Heart right ventricle (tissue), 16 donors: ENCODE measurements at regions not wholly inside any gene's neighbourhood (a gene's known extent, or its start where the extent isn't known, plus 50 kb on each side); places are given as distances from the start of the nearest gene placed in this dataset.

Source experiments
- ATAC-seq, 8 donors: fragments of 200-7000 bp; cut with Tn5 transposase; one replicate each; pipeline ENCODE4 v1.9.1; 2020; ENCODE audit warnings: mild to moderate bottlenecking in 8 of 8, moderate library complexity in 8 of 8, moderate number of reproducible peaks in 1 of 8
- DNase-seq, 2 donors: peaks; one replicate each; pipeline ENCODE4 v3.0.0-alpha.2; 2020
- H3K27ac ChIP-seq, 10 donors: fragments of 200-600 bp; sonication (generic) in 2 of 10; one replicate each; pipeline versions ENCODE4 v1.5.0 to v1.8.0; 2020 to 2022; ENCODE audit warnings: mild to moderate bottlenecking in 3 of 10
- H3K27me3 ChIP-seq, 7 donors: fragments of 200-600 bp; one replicate each; pipeline ENCODE4 v1.8.0; 2021 to 2022; ENCODE audit warnings: mild to moderate bottlenecking in 2 of 7
- H3K36me3 ChIP-seq, 9 donors: fragments of 200-600 bp; sonication (generic) in 1 of 9; one replicate each; pipeline versions ENCODE4 v1.5.0 to v1.8.0; 2020 to 2022; ENCODE audit warnings: mild to moderate bottlenecking in 2 of 9
- H3K4me1 ChIP-seq, 9 donors: fragments of 200-600 bp; sonication (generic) in 1 of 9; one replicate each; pipeline versions ENCODE4 v1.5.0 to v1.8.0; 2020 to 2022; ENCODE audit warnings: mild to moderate bottlenecking in 4 of 9
- H3K4me3 ChIP-seq, 10 donors: fragments of 200-600 bp; sonication (generic) in 2 of 10; one replicate each; pipeline versions ENCODE4 v1.5.0 to v1.8.0; 2020 to 2022; ENCODE audit warnings: mild to moderate bottlenecking in 7 of 10, moderate library complexity in 2 of 10
- H3K9me3 ChIP-seq, 11 donors: fragments of 200-600 bp in 10 of 11; sonication (generic) in 2 of 11; one replicate each; pipeline versions ENCODE4 v1.5.0 to v1.8.0; 2013 to 2022; ENCODE audit warnings: mild to moderate bottlenecking in 2 of 11, control low read depth in 1 of 11, moderate library complexity in 1 of 11
- CTCF ChIP-seq, 9 donors: fragments of 200-600 bp; sonication (generic) in 2 of 9; IDR thresholded peaks; one replicate each; pipeline versions ENCODE4 v1.5.0 to v1.8.0; 2021 to 2022; ENCODE audit warnings: antibody characterized with exemption in 9 of 9, mild to moderate bottlenecking in 5 of 9, moderate library complexity in 1 of 9
- WGBS, 2 donors: extraction: QIAGEN DNeasy Blood & Tissue Kit; methylation state at CpG; one replicate each; pipeline ENCODE4 v1.1.7; 2013; ENCODE audit warnings: inconsistent platforms in 1 of 2; 5-methylcytosine and 5-hydroxymethylcytosine counted together
- intact Hi-C, 10 donors: fragments of 100-400 bp; cut with DNase I; formaldehyde crosslinking; loops; one replicate each; pipeline versions ENCODE4 v1.11.1 to v1.14.2; 2022
- donor health status: Arrhythmogenic right ventricular cardiomyopathy.
- donor health status: ischemic (EF 13 %, LVEDD 7.1; RV severe dilation, severe dysfunction).
- donor health status: healthy with polysubstance abuse.
- donor health status: DM: no; HTN: yes; CAD: no.
- donor health status: DM: no; HTN: no; CAD: no.
- donor health status: ischemic (EF 25% LVEDD 6.9; RV normal size, moderate dysfunction).
- donor health status: ischemic (EF 25% LVEDD 5.7; RV mildly dilated, moderate dysfunction).
- donor health status: healthy.
- donor health status: DM: yes; HTN: yes; CAD: no.
- donor health status: Ischemic cardiomyopathy.
- donor health status: ischemic (EF 35%, LVEDD 5.7; RV mildly dilated, moderate dysfunction).
- donor health status: nonischemic (EF 11% LVEDD 7.7; RV severe dilation, severe dysfunction).
- donor health status: DM: yes; HTN: yes; CAD: no.
- donor health status: PGD.
- donor health status: ischemic (EF 29% LVEDD 5.4; RV normal size, mild dysfunction).
- donor health status: nonischemic (EF 23%, LVEDD 6.1; RV moderate dilation, normal function).

- 83 to 90% methylated on average over 14 of the region's 14 CpGs for WGBS, 2 donors
- no peak overlapping the region for H3K4me3 ChIP-seq
- ATAC-seq = no peak
- H3K36me3 ChIP-seq = no peaks in the 10 kb centered on the region
- H3K27ac ChIP-seq = no peak overlapping the region
- H3K27me3 ChIP-seq = no peaks in the 10 kb centered on the region
- intact Hi-C loops = no loop called here
- no peak for DNase-seq
- H3K9me3 ChIP-seq = no peaks in the 10 kb centered on the region
- no peaks in the 10 kb centered on the region for H3K4me1 ChIP-seq
- no peak for TF ChIP-seq CTCF (IDR thresholded peaks at IDR 0.05)
These were observed 368.4 kb upstream of the TMEM132C start for GRCh38 chr12:127898616-127899015.

GRCh38 chr12:127899971-127900370, 367.0 kb upstream of the TMEM132C start:
- Histone ChIP-seq H3K4me1 (no peaks in the 10 kb centered on the region), H3K27me3 (no peaks in the 10 kb centered on the region), H3K9me3 (no peaks in the 10 kb centered on the region), H3K4me3 (no peak overlapping the region), H3K27ac (no peak overlapping the region), H3K36me3 (no peaks in the 10 kb centered on the region)
- DNase-seq = no peak
- intact Hi-C loops = no loop called here
- WGBS, 2 donors = 41 to 54% methylated on average over 5 of the region's 5 CpGs
- no peak for TF ChIP-seq CTCF (IDR thresholded peaks at IDR 0.05)
- no peak for ATAC-seq

- TF ChIP-seq CTCF (IDR thresholded peaks at IDR 0.05) = no peak
- WGBS, 2 donors = 71 to 74% methylated on average over 5 of the region's 5 CpGs
- Histone ChIP-seq H3K36me3 (no peaks in the 10 kb centered on the region), H3K9me3 (peaks cover 0 to 3% (median under 1%) of the 10 kb centered on the region in 11 donors), H3K4me3 (no peak overlapping the region), H3K27me3 (no peaks in the 10 kb centered on the region), H3K27ac (no peak overlapping the region), H3K4me1 (no peaks in the 10 kb centered on the region)
- intact Hi-C loops = no loop called here
- no peak for ATAC-seq
- no peak for DNase-seq
These were observed 366.6 kb upstream of the TMEM132C start for GRCh38 chr12:127900386-127900785.

GRCh38 chr12:127903146-127903545, 363.8 kb upstream of the TMEM132C start:
- no peaks in the 10 kb centered on the region for H3K4me1 ChIP-seq
- 14 to 21% methylated on average over 5 of the region's 5 CpGs for WGBS, 2 donors
- no peak overlapping the region for H3K27ac ChIP-seq
- peaks cover 0 to 12% (median 3%) of the 10 kb centered on the region in 11 donors for H3K9me3 ChIP-seq
- ATAC-seq = no peak
- no peaks in the 10 kb centered on the region for H3K27me3 ChIP-seq
- no peaks in the 10 kb centered on the region for H3K36me3 ChIP-seq
- intact Hi-C loops = no loop called here
- no peak for TF ChIP-seq CTCF (IDR thresholded peaks at IDR 0.05)
- DNase-seq = no peak
- no peak overlapping the region for H3K4me3 ChIP-seq

GRCh38 chr12:127909041-127909440, 357.9 kb upstream of the TMEM132C start:
- H3K4me1 ChIP-seq = no peaks in the 10 kb centered on the region
- no peak overlapping the region for H3K4me3 ChIP-seq
- no peak for TF ChIP-seq CTCF (IDR thresholded peaks at IDR 0.05)
- no peak for DNase-seq
- 76 to 78% methylated on average over 2 of the region's 2 CpGs for WGBS, 2 donors
- no peak overlapping the region for H3K27ac ChIP-seq
- H3K27me3 ChIP-seq = no peaks in the 10 kb centered on the region
- no peaks in the 10 kb centered on the region for H3K36me3 ChIP-seq
- intact Hi-C loops = no loop called here
- peaks cover 0 to 12% (median 3%) of the 10 kb centered on the region in 11 donors for H3K9me3 ChIP-seq
- no peak for ATAC-seq
